K562 (cell line): ENCODE measurements at regions not wholly inside any gene's neighbourhood (a gene's known extent, or its start where the extent isn't known, plus 50 kb on each side); places are given as distances from the start of the nearest gene placed in this dataset.

Experiments used
- ADNP ChIP-seq: fragments of 200-800 bp; sonication (Bioruptor generic); IDR thresholded peaks from 2 replicates; pipeline ENCODE4 v1.6.1; 2016; ENCODE audit warnings: missing genetic modification characterization, missing compliant biosample characterization
- ATF1 ChIP-seq, 2 experiments: fragments of 450-650 bp in 1 of 2; IDR thresholded peaks; 2 replicates each; pipeline ENCODE4 v1.6.1; 2016; ENCODE audit warnings: missing compliant biosample characterization in 1 of 2, missing genetic modification characterization in 1 of 2
- ATF3 ChIP-seq, 2 experiments: fragments of 450-650 bp in 1 of 2; sonication (generic) in 1 of 2; formaldehyde crosslinking in 1 of 2; IDR thresholded peaks in 1 of 2; conservative IDR thresholded peaks in 1 of 2; 2 replicates each; pipeline versions ENCODE4 v1.6.1 to v1.8.1; 2016 to 2023; ENCODE audit warnings: mild to moderate bottlenecking in 2 of 2, moderate library complexity in 2 of 2, inconsistent platforms in 1 of 2, missing genetic modification reagents in 1 of 2
- CBX3 ChIP-seq, 2 experiments: IDR thresholded peaks; 1 replicate in 1 of 2; 2 replicates in 1 of 2; pipeline ENCODE4 v1.6.1; 2012; ENCODE audit warnings: inconsistent platforms in 2 of 2, low read length in 2 of 2, borderline replicate concordance in 1 of 2, control low read depth in 1 of 2
- CHAMP1 ChIP-seq: fragments of 450-650 bp; IDR thresholded peaks from 2 replicates; pipeline ENCODE4 v1.6.1; 2016; ENCODE audit warnings: mild to moderate bottlenecking
- DDX20 ChIP-seq: fragments of 450-650 bp; IDR thresholded peaks from 2 replicates; pipeline ENCODE4 v1.6.1; 2016; ENCODE audit warnings: missing genetic modification characterization, low read depth, mild to moderate bottlenecking, missing compliant biosample characterization, moderate library complexity
- FOSL1 ChIP-seq: fragments of 200-800 bp; sonication (Bioruptor generic); conservative IDR thresholded peaks from 2 replicates; pipeline ENCODE4 v1.6.1; 2016; ENCODE audit warnings: missing genetic modification characterization, missing compliant biosample characterization
- HINFP ChIP-seq: fragments of 450-650 bp; conservative IDR thresholded peaks from 2 replicates; pipeline ENCODE4 v1.6.1; 2016; ENCODE audit warnings: missing genetic modification characterization, low read depth, mild to moderate bottlenecking, control low read depth, missing compliant biosample characterization
- POLR2A ChIP-seq: fragments of 450-650 bp; conservative IDR thresholded peaks from 2 replicates; pipeline ENCODE4 v1.6.1; 2016
- SMARCA5 ChIP-seq: fragments of 450-650 bp; IDR thresholded peaks from 2 replicates; pipeline ENCODE4 v1.6.1; 2016
- TRIM24 ChIP-seq, 2 experiments: fragments of 450-650 bp; IDR thresholded peaks; 2 replicates each; pipeline ENCODE4 v1.6.1; 2016
- ZNF280A ChIP-seq: fragments of 450-650 bp; IDR thresholded peaks from 2 replicates; pipeline ENCODE4 v1.6.1; 2018; ENCODE audit warnings: mild to moderate bottlenecking, low read depth; ENCODE audit not compliant: partially characterized antibody
- TF ChIP-seq, protein P1 (sequence below): sonication (generic); formaldehyde crosslinking; IDR thresholded peaks from 2 replicates; pipeline ENCODE4 v1.8.1; 2023; ENCODE audit warnings: mild to moderate bottlenecking, missing genetic modification reagents

DNA sequence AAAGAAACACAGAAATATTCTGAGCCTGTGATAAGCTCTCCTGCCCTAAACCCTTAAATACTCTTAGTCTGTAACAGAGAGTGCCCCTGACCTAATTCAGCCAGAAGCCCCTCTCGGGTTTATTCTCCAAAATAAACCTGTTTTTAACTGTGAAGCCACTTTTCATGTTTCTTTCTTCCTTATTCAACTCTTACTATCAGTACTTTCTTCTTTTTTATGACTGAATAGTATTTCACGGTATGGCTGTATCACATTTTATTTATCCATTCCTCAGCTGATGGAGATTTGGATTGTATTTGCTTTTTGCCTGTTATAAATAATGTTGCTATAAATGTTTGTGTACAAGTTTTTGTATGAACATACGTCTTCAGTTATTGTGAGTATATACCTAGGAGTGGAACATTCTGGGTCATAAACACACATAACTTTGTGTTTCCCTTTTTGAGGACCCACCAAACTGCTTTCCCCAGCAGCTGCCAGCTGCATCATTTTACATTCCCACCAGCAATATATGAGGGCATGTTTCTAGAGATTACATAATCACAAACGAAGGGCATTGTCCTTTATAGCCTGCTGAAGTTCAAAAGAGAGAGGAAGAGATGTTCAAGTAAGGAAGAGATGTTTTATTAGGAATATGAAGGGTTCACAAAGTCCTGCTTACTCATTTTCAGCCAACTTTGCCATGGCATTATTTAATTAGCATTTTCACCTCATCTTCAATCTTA lies 199.4 kb upstream of the NUDT4 start (continued):
- TF ChIP-seq CHAMP1 = peak; percentile 91
- TF ChIP-seq ATF1 (CRISPR knock-in tag; IDR thresholded peaks at IDR 0.05) = no peak
- TF ChIP-seq ATF1 (tag; IDR thresholded peaks at IDR 0.05) = no peak
- TF ChIP-seq ZNF280A = peak; percentile 62
- TF ChIP-seq TRIM24 (IDR thresholded peaks at IDR 0.05) = peak in 1 of 2 experiments; percentile 7; a peak in 3 of 4 replicates
- 0 out of 2 replicates have a peak, but pooled peaks have one; percentile 19 for TF ChIP-seq DDX20
- peak; percentile 93 for TF ChIP-seq SMARCA5
- TF ChIP-seq FOSL1 (tag) = peak; percentile 45; the same call in 1 of the 2 replicates
- TF ChIP-seq ADNP (tag) = peak; percentile 88
- TF ChIP-seq ATF3 (IDR thresholded peaks at IDR 0.05) = no peak
- no peak for TF ChIP-seq ATF3 (CRISPR knock-in tag; conservative IDR thresholded peaks at IDR 0.05)
- 0 out of 2 replicates have a peak, but pooled peaks have one; percentile 21 for TF ChIP-seq HINFP
- peak in 1 of 2 experiments; percentile 97; a peak in 2 of 3 replicates for TF ChIP-seq CBX3 (IDR thresholded peaks at IDR 0.05; ENCODE audit: borderline replicate concordance in 1 of 2, low read length in 2 of 2)
- TF ChIP-seq POLR2A = no peak
- TF ChIP-seq, protein P1, sequence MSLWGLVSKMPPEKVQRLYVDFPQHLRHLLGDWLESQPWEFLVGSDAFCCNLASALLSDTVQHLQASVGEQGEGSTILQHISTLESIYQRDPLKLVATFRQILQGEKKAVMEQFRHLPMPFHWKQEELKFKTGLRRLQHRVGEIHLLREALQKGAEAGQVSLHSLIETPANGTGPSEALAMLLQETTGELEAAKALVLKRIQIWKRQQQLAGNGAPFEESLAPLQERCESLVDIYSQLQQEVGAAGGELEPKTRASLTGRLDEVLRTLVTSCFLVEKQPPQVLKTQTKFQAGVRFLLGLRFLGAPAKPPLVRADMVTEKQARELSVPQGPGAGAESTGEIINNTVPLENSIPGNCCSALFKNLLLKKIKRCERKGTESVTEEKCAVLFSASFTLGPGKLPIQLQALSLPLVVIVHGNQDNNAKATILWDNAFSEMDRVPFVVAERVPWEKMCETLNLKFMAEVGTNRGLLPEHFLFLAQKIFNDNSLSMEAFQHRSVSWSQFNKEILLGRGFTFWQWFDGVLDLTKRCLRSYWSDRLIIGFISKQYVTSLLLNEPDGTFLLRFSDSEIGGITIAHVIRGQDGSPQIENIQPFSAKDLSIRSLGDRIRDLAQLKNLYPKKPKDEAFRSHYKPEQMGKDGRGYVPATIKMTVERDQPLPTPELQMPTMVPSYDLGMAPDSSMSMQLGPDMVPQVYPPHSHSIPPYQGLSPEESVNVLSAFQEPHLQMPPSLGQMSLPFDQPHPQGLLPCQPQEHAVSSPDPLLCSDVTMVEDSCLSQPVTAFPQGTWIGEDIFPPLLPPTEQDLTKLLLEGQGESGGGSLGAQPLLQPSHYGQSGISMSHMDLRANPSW (CRISPR knock-in tag) = no peak
- TF ChIP-seq, all 486 proteins: peak for 24
